HG03103 (cell line): ENCODE measurements at regions not wholly inside any gene's neighbourhood (a gene's known extent, or its start where the extent isn't known, plus 50 kb on each side); places are given as distances from the start of the nearest gene placed in this dataset.

Source experiments
- ATAC-seq: cut with Tn5 transposase; IDR thresholded peaks from one replicate; pipeline ENCODE4 v1.9.1; 2021; ENCODE audit warnings: low read depth; ENCODE audit not compliant: unreplicated experiment

DNA sequence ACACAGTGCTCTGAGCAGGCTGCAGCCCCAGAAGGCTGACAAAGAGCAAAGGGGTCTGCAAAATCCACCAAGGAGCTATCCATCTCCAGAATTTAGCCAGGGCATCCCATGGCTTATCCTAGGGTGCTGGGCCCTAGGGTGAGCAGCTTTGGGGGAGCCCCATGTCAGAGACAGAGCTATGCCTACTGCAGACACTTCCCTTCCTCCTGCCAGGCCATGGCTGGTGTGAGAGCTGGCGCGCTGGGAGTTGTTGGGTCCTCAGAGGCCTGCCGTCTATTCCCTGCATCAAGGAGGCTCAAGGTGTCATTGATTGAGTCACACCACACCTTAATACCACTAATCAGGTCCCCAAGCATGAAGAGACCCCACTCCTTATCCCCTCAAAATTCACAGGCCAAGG, 85.3 kb upstream of the TP53I11 start:
- no peak for ATAC-seq

DNA sequence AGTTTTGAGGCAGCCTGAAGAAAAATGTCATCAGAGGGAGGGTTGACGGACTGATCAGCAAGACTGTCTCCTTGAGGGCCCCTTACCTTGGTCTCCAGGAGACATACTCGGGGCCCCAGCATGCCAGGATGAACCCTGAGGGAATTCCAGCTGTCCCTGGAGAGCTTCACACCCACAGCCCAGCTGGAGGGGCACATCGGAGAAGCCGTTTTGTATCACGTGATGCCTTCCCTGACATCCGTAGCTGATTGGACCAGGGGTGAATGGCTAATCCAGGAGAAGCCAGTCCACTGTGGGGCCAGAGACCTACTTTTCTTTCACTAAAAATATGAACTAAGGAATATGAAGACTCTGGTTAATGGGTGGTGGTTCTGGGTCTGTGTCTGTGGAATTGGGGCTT, 86.0 kb upstream of the TP53I11 start:
- no peak for ATAC-seq

DNA sequence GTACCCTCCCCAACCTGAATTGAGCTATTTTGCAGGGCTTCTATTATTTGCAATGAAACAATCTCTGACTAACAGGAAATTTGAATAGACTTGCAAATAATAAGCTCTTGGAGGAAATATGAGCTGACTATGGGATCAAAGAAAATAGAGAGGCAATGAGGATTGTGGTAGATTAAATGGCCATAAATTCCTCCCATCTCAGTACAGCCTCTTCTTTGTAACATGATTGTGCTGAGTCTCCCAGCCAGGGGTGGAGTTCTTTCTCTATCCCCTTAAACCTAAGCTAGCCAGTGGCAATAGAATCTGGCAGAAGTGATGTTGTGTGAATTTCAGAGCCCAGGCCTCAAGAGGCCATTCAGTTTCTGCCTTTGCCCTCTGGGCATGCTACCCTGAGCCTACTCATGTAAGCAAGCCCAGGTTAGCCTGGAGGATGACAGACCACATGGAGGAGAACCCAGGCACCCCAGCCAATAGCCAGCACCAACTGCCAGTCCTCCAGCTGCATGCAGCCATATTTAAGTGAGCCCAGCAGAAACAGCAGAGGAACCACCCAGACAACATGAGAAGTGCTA, 86.8 kb upstream of the TP53I11 start:
- ATAC-seq = no peak

DNA sequence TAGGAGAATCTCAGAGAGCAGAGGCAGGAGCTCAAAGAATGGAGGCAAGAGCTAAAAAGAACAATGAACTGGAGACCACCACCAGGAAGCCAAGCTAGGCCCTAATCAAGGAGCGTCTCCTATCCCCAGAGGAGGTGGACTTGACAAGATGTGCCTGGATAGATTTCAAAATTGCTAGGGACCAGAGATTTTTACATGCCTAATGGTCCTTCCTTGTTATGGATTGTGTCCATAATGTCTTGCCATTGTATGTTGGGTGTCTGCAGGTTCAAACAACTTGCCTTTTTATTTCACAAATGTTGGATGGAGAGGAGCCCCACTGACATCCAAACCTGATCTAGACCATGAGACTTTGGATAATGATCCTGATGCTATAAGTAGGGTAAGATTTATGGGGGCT, 88.2 kb upstream of the TP53I11 start:
- no peak for ATAC-seq

DNA sequence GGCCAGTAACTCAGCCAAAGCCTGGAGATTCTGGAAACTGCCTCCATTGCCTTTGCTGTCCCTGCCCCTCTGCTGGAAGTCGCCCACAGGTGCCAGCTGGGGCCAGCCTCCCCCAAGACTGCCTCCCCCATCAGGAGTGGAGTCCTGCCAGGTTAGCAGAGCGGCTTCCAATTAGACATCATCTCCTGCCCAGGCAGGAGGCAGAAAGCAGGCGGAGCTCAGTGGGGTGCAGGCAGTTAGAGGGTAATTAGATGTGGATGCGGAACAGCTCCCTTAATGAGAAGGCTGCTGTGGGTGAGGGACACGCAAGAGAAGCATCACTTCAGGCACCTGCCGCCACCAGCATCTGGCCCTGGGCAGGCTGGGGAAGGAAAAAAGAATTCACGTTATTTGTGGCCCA, 90.9 kb upstream of the TP53I11 start:
- no peak for ATAC-seq

DNA sequence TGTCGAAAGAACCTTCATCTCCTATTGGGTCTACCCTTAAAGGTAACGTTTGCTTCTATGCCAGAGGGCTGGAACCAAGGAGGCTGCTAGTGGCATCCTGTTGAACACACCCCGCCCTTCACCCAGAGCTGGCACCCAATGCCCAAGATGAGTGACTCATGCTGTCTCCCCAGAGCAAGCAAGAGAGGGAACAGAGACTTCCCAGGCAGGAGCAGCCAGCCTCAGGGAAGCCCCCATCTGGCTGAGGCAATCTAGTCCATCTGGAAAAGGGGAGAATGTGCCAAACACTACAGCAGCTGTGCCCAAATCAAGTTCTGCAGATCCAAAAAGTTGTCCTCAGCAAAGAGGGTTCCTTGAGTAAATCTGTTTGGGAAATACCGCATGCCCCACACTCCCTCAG, 91.9 kb upstream of the TP53I11 start:
- ATAC-seq = no peak

DNA sequence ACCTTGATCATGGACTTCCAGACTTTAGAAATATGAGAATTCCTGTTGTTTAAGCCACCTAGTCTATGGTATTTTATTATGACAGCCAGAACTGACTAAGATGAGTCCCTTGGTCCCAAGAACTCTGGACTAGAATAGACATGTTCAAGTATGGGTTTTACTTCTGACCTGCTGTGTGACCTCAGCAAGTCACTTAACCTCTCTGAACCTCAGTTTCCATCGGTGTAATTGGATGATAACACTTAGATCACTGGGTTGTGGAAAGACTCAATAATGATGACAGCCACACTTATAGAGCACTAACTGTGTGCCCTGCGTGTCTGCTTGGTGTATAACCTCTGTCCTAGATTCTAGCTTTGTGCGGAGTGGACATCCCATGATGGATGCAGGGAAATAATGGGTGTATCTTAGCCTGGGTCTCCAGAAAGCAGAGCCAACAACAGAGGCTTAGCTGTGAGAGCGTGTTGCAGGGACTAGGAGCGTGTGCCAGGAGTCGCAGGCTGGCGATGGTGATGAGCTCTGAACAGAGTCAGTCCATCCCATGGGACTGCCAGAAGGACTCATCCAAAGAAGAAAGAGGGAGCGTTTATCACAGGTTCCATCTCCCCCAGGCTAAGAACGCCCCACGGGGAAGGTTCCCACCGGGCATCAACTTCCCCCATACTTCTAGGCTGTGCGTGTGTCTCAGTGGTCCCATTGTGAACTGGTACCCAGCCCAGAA, 93.2 kb upstream of the TP53I11 start:
- ATAC-seq = no peak

DNA sequence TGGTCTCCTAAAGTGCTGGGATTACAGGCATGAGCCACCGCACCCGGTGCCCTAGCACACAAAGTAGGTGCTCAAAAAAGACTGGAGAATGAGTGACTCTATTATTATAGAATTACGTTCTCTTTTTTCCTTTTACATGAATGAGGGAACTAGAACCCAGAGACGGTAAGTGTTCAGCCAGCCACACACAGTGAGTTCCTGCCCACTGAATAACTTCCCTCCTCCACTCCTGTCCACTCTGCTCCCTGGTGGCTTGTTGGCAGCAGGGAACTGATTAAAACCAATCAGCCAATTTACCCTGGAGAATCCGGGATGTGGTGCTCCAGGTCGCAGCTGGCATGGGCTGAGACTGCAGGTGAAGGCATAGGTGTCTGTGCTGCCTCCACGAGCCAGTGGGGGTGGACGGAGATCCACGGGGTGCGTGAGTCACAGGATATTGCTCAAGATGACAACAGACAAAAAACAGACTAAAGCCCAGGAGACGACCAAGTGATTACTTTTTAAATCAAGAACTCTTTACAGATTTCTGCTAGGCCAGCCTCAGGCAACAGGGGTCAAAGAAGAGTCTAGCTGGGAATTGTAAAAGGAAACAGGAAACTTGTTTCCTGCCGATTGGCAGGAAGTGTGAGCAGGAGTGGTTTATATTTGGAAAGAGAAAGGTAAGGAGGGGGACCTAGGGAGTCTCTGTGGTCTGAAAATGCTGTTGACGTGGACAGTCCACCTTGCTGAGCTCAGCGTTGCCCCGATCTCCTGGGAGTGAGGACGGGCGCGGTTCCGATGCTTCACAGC, 95.2 kb upstream of the TP53I11 start:
- ATAC-seq = no peak

DNA sequence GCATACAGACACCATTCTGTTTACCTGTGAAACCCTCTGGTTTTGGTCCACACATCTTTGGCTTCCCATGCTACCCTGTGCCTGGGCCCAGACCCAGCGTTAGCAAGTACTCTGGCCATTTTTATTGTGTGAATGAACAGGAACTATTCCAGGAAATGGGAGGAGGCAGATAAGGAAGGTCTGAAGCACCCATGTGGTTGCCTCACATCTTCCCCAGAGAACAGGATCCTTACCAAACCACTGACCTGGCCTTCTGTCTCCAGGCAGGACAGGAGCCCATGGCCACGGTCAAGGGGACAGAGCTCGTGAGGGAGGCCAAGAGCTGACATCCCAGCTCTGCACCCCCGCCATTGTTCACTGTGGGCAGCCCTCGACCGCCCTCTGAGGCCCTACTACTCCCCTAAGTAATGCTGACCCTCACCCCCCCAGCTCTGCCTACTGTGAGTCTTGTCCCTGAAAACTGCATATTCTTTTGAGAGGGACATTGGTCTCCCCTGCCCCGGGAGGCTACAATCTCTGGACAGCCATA, 97.7 kb upstream of the TP53I11 start:
- ATAC-seq = no peak

DNA sequence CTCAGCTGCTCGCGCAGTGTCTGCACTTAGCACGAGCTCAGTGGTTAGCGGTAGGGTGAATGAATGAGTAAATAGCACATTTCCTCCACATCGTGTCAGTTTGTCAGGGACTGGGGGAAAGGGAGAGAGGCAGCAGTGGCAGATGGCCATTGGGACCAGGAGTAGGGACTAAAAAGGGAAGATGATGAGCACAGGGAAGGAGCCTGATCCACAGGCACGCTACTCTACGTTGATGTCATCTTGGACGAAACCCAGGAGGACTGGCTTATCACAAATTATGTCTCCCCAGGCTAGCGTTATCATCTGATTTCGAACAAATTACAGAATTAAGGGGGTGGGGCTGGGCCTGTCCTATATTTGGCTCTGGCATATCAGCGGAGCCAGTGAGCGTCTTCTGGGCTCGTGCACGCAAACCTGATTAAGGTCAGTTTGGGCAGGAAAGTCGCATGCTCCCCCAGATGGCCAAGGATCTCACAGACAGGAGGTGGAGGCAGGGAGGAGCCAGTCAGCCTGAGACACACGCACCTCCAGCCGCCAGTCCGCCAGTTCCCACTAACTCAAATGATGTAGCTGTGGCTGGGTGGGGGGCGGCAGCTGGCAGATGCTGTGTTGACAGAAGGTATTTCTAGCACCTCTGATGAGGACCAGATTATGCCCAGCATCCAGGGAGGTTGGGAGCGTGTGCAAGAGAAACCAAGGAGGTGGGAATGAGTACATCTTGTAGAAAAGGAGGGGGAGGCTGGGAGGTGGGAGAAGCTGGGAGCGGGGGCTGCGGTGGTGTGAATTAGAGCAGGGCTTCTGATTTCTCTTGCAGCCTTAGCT, 97.4 kb upstream of the PRDM11 start:
- ATAC-seq = no peak

DNA sequence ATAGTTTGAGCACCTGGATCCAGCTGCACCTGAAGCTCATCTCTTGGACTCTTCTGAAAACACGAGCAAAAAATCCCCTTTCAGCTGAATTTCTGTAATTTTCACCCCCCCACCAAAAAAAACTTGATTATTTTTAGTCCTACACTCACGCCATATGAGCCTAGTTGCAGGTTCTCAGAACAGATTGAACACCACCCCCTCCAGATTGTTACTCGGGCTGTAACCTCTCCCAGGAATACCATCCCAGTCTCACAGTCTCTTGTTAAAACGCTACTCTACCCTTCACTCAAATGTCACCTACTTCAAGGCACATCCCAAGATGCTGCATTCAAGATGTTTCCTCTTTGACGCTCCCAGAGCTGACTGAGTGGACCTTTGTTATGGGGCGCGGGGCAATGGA, 96.3 kb upstream of the PRDM11 start:
- ATAC-seq = no peak

DNA sequence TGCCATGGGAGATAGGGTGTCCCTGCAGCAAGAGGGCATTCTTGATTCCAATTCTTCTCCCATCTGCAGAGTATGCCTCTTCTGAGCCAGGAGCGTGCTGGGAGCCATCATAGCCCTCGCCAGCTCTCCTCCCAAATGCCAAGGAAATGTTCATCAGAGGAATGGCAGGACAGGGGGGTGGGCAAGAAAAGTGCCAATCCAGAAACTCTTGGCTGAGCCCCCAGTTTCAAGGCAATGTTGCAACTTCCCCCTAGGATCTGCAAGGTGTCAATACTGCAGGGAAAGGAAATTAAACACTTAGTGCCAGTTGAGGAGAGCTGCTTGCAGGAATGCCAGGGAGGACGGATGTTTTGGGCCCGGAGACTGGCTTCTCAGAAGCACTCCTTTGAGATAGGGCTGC, 94.8 kb upstream of the PRDM11 start:
- no peak for ATAC-seq

DNA sequence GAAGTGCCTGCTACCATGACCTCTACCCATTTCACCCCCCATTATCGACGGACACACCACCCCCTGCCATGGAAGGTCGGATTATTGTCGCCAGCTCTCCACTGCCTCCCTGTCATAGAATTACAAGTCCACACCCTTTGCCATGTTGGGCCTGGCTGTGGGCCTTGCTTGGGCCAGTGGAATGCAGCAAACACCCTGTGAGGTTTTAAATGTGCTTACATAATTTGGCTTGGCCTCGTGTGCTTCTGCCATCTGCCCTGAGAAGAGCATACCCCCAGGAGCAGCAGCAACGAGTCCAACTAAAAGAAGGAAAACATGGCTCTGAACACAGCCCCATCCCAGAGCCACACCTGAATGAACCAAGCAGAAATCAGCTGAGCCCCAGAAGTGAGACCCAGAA, 94.1 kb upstream of the PRDM11 start:
- ATAC-seq = no peak

DNA sequence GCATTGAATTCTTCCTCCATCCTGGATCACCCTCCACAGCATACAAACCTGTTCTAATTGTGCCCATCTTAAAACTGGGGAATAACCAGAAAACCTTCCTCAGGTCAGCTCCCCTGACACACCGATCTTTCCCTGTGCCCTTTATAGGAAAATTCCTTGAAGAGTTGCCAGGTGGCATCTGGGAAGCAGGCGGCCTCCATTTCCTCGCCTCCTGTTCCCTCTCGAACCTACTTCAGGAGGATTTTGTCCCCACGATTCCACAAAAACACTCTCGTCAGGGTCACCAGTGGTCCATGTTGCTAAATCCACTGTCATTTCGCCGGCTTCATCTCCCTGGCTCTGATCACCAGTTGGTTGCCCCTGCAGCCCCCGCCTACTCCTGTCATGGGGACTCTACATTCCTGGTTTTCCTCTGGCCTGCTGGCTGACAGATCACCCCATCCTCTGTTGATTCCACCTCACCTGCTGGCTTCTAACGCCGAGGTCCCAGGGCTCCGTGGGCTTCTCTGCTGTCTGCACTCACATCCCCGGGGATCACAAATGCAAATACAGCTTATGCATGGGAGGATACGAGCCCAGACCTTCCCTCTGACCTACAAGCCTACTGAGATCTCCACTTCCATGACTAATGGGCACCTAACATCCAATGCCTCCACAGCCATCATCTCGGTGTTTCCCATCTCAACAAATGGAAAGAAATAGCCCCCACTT, 92.5 kb upstream of the PRDM11 start:
- ATAC-seq = no peak

DNA sequence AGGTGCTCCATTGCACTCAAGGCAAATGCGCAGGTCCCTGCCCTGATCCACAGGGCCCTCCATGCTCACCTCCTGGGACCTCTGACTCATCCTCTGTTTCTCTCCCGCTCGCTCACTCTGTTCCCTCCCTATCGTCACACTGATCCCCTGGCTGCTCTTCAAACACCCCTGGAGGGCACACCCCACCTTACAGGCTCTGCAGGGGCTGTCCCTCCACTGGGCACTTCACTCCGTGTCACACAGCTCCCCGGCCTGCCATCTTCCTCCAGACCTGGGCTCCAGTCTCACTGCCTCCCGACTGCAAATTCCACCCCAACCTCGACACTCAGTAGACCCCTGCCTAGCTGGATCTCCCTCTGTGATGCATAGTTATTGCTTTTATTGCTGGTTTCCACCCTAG, 91.5 kb upstream of the PRDM11 start:
- ATAC-seq = no peak

DNA sequence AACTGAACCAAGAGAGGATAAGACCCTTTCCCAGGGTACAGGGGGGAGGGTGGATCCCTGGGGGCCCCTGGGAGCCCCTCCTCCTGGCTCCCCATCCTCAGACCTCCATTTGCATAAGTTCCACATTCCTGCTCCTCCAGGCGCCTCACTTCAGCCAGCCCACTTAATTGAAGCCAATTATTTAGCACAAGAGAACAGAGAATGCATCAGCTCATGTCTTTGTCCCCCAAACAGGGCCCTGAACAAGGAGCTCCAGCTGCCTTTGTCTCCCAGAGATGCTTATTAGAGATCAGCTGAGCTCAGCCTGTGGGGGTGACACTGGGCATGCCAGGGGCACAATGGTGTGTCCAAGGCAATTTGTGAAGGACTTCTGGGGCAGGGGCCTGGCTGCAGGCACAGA, 89.9 kb upstream of the PRDM11 start:
- no peak for ATAC-seq

DNA sequence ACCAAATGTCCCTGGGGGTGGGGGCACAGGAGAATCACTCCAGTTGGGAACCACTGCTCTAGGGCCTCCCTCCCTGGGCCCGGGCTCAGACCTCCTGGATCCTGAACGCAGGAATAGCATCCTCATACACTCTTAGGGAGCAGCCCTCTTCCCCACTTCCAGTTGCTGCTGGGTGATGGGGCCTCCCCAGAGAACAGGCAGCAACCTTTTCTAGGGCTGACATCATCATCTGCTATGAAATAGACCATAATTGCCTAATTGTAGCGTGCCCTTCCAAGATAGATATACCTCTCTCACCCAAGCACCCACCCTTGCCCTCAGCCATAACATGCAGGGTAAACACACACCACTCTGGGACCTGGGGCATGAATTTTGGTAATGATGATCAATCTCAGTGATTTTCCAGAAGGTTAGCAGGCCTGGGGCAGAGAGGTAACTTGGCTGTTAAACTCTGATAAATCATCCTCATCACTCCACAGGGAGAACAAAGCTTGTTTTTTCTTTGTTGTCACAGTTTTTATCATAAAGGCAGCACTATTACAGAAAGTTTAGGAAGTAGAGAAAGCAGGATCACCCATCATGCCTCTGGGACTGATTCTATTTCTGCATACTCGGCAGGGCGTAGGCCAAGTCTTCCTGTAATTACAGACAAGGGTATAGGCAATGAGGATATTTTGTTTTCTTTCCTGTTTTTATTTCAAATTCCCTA, 88.3 kb upstream of the PRDM11 start:
- no peak for ATAC-seq

DNA sequence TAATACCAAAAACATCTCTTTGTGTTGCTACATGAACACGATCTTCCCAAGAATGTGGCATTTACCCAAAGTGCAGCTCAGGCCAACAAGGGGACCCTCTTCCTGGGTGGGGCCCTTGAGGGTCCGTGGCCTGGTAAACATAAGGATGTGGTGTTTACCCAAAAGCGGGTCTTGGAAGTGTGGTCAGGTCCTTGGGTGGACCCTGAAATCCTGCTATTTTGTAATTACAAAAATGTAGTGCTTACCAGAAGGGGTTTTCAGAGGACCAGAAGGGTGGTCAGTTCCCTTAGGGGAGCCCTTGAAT, 87.8 kb upstream of the PRDM11 start:
- ATAC-seq = no peak

DNA sequence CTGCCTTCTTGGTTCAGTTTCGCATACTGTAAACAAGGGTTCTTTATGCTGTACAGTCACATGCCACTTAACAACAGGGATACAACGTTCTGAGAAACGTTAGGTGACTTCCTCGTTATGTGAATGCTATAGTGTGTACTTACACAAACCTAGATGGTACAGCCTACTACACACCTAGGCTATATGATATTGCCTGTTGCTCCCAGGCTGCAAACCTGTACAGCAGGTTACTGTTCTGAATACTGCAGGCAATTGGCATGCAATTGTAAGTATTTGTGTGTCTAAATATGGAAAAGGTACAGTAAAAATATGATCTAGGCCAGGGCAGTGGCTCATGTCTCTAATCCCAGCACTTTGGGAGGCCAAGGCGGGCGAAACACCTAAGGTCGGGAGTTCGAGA, 85.7 kb upstream of the PRDM11 start:
- no peak for ATAC-seq

DNA sequence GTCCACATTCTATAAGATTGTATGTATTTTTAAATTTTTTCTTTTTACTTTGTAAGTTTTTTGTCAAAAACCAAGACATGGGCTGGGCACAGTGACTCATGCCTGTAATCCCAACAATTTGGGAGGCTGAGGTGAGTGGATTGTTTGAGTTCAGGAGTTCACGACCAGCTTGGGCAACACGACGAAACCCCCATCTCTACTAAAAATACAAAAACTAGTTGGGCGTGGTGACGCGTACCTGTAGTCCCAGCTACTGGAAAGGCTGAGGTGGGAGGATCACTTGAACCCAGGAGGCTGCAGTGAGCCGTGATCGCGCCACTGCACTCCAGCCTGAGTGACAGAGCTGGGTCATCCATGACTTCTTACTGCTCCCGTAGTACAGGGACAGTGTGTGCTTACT, 84.8 kb upstream of the PRDM11 start:
- ATAC-seq = no peak
